H1 (cell line): ENCODE measurements at regions not wholly inside any gene's neighbourhood (a gene's known extent, or its start where the extent isn't known, plus 50 kb on each side); places are given as distances from the start of the nearest gene placed in this dataset.

ENCODE experiments used
- CTCF ChIA-PET: fragments of 300-600 bp; sonication (Branson Sonifier 250); formaldehyde crosslinking; loops from one replicate; lab custom pipeline; 2021; ENCODE audit not compliant: partially characterized antibody; lab: Charles Lee
- POLR2A ChIA-PET: fragments of 300-600 bp; sonication (Branson Sonifier 250); formaldehyde crosslinking; loops from one replicate; lab custom pipeline; 2021; ENCODE audit warnings: inconsistent platforms; ENCODE audit not compliant: partially characterized antibody; lab: Charles Lee
- DNase-seq, 2 experiments: peaks; one replicate each; pipeline versions ENCODE4 v3.0.0 to v3.0.0-alpha.2; 2010 to 2022; ENCODE audit warnings: low spot score in 2 of 2, low read depth in 1 of 2, mixed read lengths in 1 of 2
- FAIRE-seq: peaks from 2 replicates; lab custom pipeline; 2011; peaks lifted over from hg19 to GRCh38; lab: Jason Lieb, UNC
- H2AFZ ChIP-seq: 2 replicates; pipeline ENCODE4 v1.8.1; 2012; ENCODE audit warnings: low read length, inconsistent platforms
- H2AK5ac ChIP-seq: 2 replicates; pipeline ENCODE4 v1.6.1; 2013; ENCODE audit warnings: low read depth, low read length
- H2BK120ac ChIP-seq: replicated peaks from 2 replicates; pipeline ENCODE3; 2013; ENCODE audit warnings: low read depth, low read length, inconsistent platforms
- H2BK12ac ChIP-seq: 2 replicates; pipeline ENCODE4 v1.6.1; 2013; ENCODE audit warnings: low read depth, low read length
- H2BK15ac ChIP-seq: 2 replicates; pipeline ENCODE4 v1.6.1; 2013; ENCODE audit warnings: low read length
- H2BK20ac ChIP-seq: 2 replicates; pipeline ENCODE4 v1.6.1; 2013; ENCODE audit warnings: low read length
- H2BK5ac ChIP-seq: 2 replicates; pipeline ENCODE4 v1.6.1; 2013; ENCODE audit warnings: low read depth, low read length
- H3K14ac ChIP-seq: 2 replicates; pipeline ENCODE4 v1.6.1; 2013; ENCODE audit warnings: inconsistent platforms; ENCODE audit not compliant: insufficient read length
- H3K18ac ChIP-seq: 2 replicates; pipeline ENCODE4 v1.6.1; 2013; ENCODE audit warnings: low read length; ENCODE audit errors: extremely low read depth
- H3K23ac ChIP-seq: 2 replicates; pipeline ENCODE4 v1.6.1; 2013; ENCODE audit warnings: inconsistent platforms; ENCODE audit not compliant: insufficient read length
- H3K23me2 ChIP-seq: 2 replicates; pipeline ENCODE4 v1.6.1; 2013; ENCODE audit warnings: low read depth, low read length
- H3K27ac ChIP-seq: 2 replicates; pipeline ENCODE4 v1.6.1; 2011; ENCODE audit warnings: low read depth, low read length, inconsistent platforms
- H3K27me3 ChIP-seq, 4 experiments: replicated peaks in 1 of 4; 1 replicate in 1 of 4; 2 replicates in 3 of 4; pipeline versions ENCODE4 v1.6.1 to v1.8.1; 2011 to 2013; ENCODE audit warnings: low read length in 3 of 4, mild to moderate bottlenecking in 3 of 4, inconsistent platforms in 2 of 4, mixed read lengths in 2 of 4, moderate library complexity in 1 of 4; ENCODE audit not compliant: control insufficient read depth in 3 of 4, insufficient read depth in 3 of 4; ENCODE audit errors: extremely low read depth in 1 of 4
- H3K36me3 ChIP-seq, 4 experiments: 2 replicates each; pipeline versions ENCODE4 v1.6.1 to v1.8.1; 2011 to 2013; ENCODE audit warnings: mild to moderate bottlenecking in 4 of 4, low read length in 3 of 4, moderate library complexity in 2 of 4, control low read depth in 1 of 4, inconsistent platforms in 1 of 4; ENCODE audit not compliant: insufficient read depth in 4 of 4, control insufficient read depth in 2 of 4
- H3K4ac ChIP-seq: replicated peaks from 2 replicates; pipeline ENCODE3; 2013; ENCODE audit warnings: low read length, low read depth, mixed read lengths, inconsistent platforms; ENCODE audit not compliant: insufficient read length
- H3K4me1 ChIP-seq, 4 experiments: replicated peaks in 1 of 4; 1 replicate in 1 of 4; 2 replicates in 3 of 4; pipeline versions ENCODE4 v1.6.1 to v1.8.1; 2011 to 2013; ENCODE audit warnings: low read length in 3 of 4, inconsistent platforms in 2 of 4, mixed read lengths in 1 of 4; ENCODE audit not compliant: insufficient read depth in 4 of 4, control insufficient read depth in 3 of 4
- H3K4me2 ChIP-seq, 2 experiments: 2 replicates each; pipeline versions ENCODE4 v1.6.1 to v1.8.1; 2011 to 2013; ENCODE audit warnings: low read depth in 2 of 2, low read length in 2 of 2, control low read depth in 1 of 2, inconsistent platforms in 1 of 2, mild to moderate bottlenecking in 1 of 2; ENCODE audit not compliant: insufficient read depth in 1 of 2
- H3K4me3 ChIP-seq, 4 experiments: fragments of 200-600, 300-600 bp in 1 of 4; sonication (generic), shearing (Covaris generic), sonication (Bioruptor Twin) in 1 of 4; 2 replicates each; pipeline versions ENCODE4 v1.5.1 to v1.8.1; 2011 to 2016; ENCODE audit warnings: low read length in 4 of 4, low read depth in 3 of 4, control low read depth in 2 of 4, inconsistent platforms in 2 of 4, mild to moderate bottlenecking in 2 of 4, mixed read lengths in 1 of 4, moderate library complexity in 1 of 4; ENCODE audit not compliant: insufficient read depth in 2 of 4; ENCODE audit errors: extremely low read depth in 1 of 4
- H3K56ac ChIP-seq: replicated peaks from 2 replicates; pipeline ENCODE3; 2013; ENCODE audit warnings: low read depth, mild to moderate bottlenecking, mixed read lengths, low read length, inconsistent platforms; ENCODE audit not compliant: insufficient read length
- H3K79me1 ChIP-seq: 2 replicates; pipeline ENCODE4 v1.6.1; 2013; ENCODE audit warnings: low read depth, low read length, control low read depth
- H3K79me2 ChIP-seq, 2 experiments: 2 replicates each; pipeline versions ENCODE4 v1.6.1 to v1.8.1; 2012 to 2013; ENCODE audit warnings: low read length in 2 of 2, mild to moderate bottlenecking in 2 of 2, inconsistent platforms in 1 of 2; ENCODE audit not compliant: insufficient read depth in 2 of 2, control insufficient read depth in 1 of 2
- H3K9ac ChIP-seq, 4 experiments: replicated peaks in 1 of 4; 1 replicate in 1 of 4; 2 replicates in 3 of 4; pipeline versions ENCODE4 v1.6.1 to v1.8.1; 2011 to 2013; ENCODE audit warnings: low read depth in 3 of 4, low read length in 3 of 4, control low read depth in 2 of 4, mild to moderate bottlenecking in 2 of 4, moderate library complexity in 2 of 4, inconsistent platforms in 1 of 4; ENCODE audit errors: extremely low read depth in 1 of 4
- H3K9me3 ChIP-seq, 2 experiments: 2 replicates each; pipeline versions ENCODE4 v1.6.1 to v1.8.1; 2012 to 2013; ENCODE audit warnings: mild to moderate bottlenecking in 2 of 2, moderate library complexity in 2 of 2, control low read depth in 1 of 2, inconsistent platforms in 1 of 2, low read depth in 1 of 2, low read length in 1 of 2, mixed read lengths in 1 of 2; ENCODE audit not compliant: insufficient read depth in 2 of 2
- H4K20me1 ChIP-seq, 2 experiments: replicated peaks in 1 of 2; 2 replicates each; pipeline versions ENCODE3 to v1.8.1; 2011 to 2013; ENCODE audit warnings: inconsistent platforms in 2 of 2, low read length in 2 of 2, mild to moderate bottlenecking in 1 of 2; ENCODE audit not compliant: insufficient read depth in 2 of 2, control insufficient read depth in 1 of 2
- H4K5ac ChIP-seq: 2 replicates; pipeline ENCODE4 v1.6.1; 2013; ENCODE audit warnings: low read length, low read depth, mixed read lengths, inconsistent platforms; ENCODE audit not compliant: insufficient read length
- H4K8ac ChIP-seq: 2 replicates; pipeline ENCODE4 v1.8.0; 2013; ENCODE audit warnings: mild to moderate bottlenecking, moderate library complexity, low read length, inconsistent platforms; ENCODE audit not compliant: insufficient read depth; ENCODE audit errors: extremely low read depth
- H4K91ac ChIP-seq: replicated peaks from 2 replicates; pipeline ENCODE3; 2013; ENCODE audit warnings: low read length, mixed read lengths, inconsistent platforms; ENCODE audit not compliant: insufficient read length
- ATF3 ChIP-seq: IDR thresholded peaks from 2 replicates; pipeline ENCODE4 v1.6.1; 2011; ENCODE audit warnings: low read depth, mild to moderate bottlenecking, low read length; ENCODE audit not compliant: insufficient read depth
- CHD2 ChIP-seq: IDR thresholded peaks from 2 replicates; pipeline ENCODE4 v1.6.1; 2012; ENCODE audit warnings: low read length, improper control_type of control experiment
- CREB1 ChIP-seq: IDR thresholded peaks from 2 replicates; pipeline ENCODE4 v1.6.1; 2012; ENCODE audit warnings: inconsistent platforms
- CTBP2 ChIP-seq: IDR thresholded peaks from 2 replicates; pipeline ENCODE4 v1.7.0; 2011; ENCODE audit warnings: borderline replicate concordance, mild to moderate bottlenecking, moderate library complexity, mixed read lengths, low read length; ENCODE audit not compliant: insufficient read depth, insufficient read length
- JUND ChIP-seq: IDR thresholded peaks from 2 replicates; pipeline ENCODE4 v1.6.1; 2011; ENCODE audit warnings: mild to moderate bottlenecking, improper control_type of control experiment, low read length
- KDM4A ChIP-seq: IDR thresholded peaks from one replicate; pipeline ENCODE4 v1.7.1; 2012; ENCODE audit warnings: low read depth, mild to moderate bottlenecking, moderate library complexity, low read length, inconsistent platforms; ENCODE audit not compliant: severe bottlenecking
- RAD21 ChIP-seq, 2 experiments: IDR thresholded peaks in 1 of 2; conservative IDR thresholded peaks in 1 of 2; 2 replicates each; pipeline ENCODE4 v1.6.1; 2011; ENCODE audit warnings: low read depth in 2 of 2, low read length in 2 of 2, improper control_type of control experiment in 1 of 2, inconsistent platforms in 1 of 2, mild to moderate bottlenecking in 1 of 2, moderate library complexity in 1 of 2
- RBBP5 ChIP-seq: IDR thresholded peaks from 2 replicates; pipeline ENCODE4 v1.7.1; 2012; ENCODE audit warnings: low read depth, mild to moderate bottlenecking, inconsistent platforms, low read length, moderate library complexity, borderline replicate concordance
- RXRA ChIP-seq: IDR thresholded peaks from 2 replicates; pipeline ENCODE4 v1.6.1; 2011; ENCODE audit warnings: low read depth, mild to moderate bottlenecking, low read length, moderate library complexity; ENCODE audit not compliant: insufficient read depth
- SP4 ChIP-seq: IDR thresholded peaks from 2 replicates; pipeline ENCODE4 v1.6.1; 2012; ENCODE audit warnings: low read length, inconsistent platforms
- TAF7 ChIP-seq: optimal IDR thresholded peaks from 2 replicates; pipeline ENCODE3; 2011; ENCODE audit warnings: low read depth, mild to moderate bottlenecking, inconsistent platforms, low read length, moderate library complexity, borderline replicate concordance
- USF2 ChIP-seq: IDR thresholded peaks from 2 replicates; pipeline ENCODE4 v1.6.1; 2011; ENCODE audit warnings: low read length, improper control_type of control experiment
- WGBS, 2 experiments: shearing (Covaris generic) in 1 of 2; methylation state at CpG; one replicate each; pipeline versions ENCODE4 v1.1.6 to v1.1.7; 2013 to 2015; ENCODE audit warnings: low lambda C conversion rate in 2 of 2, mixed read lengths in 2 of 2, inconsistent platforms in 1 of 2, low coverage in 1 of 2, missing lambda C conversion rate in 1 of 2; ENCODE audit not compliant: insufficient replicate concordance in 2 of 2, insufficient coverage in 1 of 2, insufficient read length in 1 of 2; ENCODE audit errors: extremely low coverage in 1 of 2, missing lambda C conversion rate in 1 of 2; 5-methylcytosine and 5-hydroxymethylcytosine counted together

GRCh38 chr2:174660984-174661675 lies 63.5 kb upstream of the WIPF1 start:
- Histone ChIP-seq H3K9me3 (no peaks in the 10 kb centered on the region), H4K20me1 (no peaks in the 10 kb centered on the region), H3K23me2 (no peaks in the 10 kb centered on the region), H3K4me2 (no peak overlapping the region), H2BK120ac (no peak overlapping the region), H2AK5ac (no peak overlapping the region), H3K14ac (no peak overlapping the region), H3K18ac (no peak overlapping the region), H2BK20ac (no peak overlapping the region), H2BK15ac (no peak overlapping the region), H3K56ac (no peak overlapping the region), H4K5ac (no peak overlapping the region), H3K27ac (no peak overlapping the region), H3K27me3 (no peaks in the 10 kb centered on the region), H4K91ac (no peak overlapping the region), H2AFZ (no peak overlapping the region), H3K23ac (no peak overlapping the region), H3K9ac (no peak overlapping the region), H3K4ac (no peak overlapping the region), H4K8ac (no peak overlapping the region; the same call in 1 of the 2 replicates), H2BK5ac (no peak overlapping the region), H3K36me3 (no peaks in the 10 kb centered on the region), H3K79me1 (no peaks in the 10 kb centered on the region), H3K79me2 (no peaks in the 10 kb centered on the region), H3K4me3 (no peak overlapping the region), H2BK12ac (no peak overlapping the region), H3K4me1 (no peaks in the 10 kb centered on the region)
- DNase-seq (no peak), FAIRE-seq (no peak)
- POLR2A ChIA-PET, result interaction anchor here (1.0 kb wide), 1 partner anchor 11 kb away, joined by 3 read pairs; no protein-coding TSS in a partner anchor
- CTCF ChIA-PET, result no interaction called here
- WGBS, 2 experiments, result 91% methylated on average over 9 of the region's 9 CpGs; no CpG with 5 or more reads in 1 of the 2 experiments
- TF ChIP-seq USF2 (no peak), CTBP2 (no peak), RXRA (no peak), KDM4A (no peak), TAF7 (no peak), CREB1 (no peak), SP4 (no peak), JUND (no peak), RBBP5 (no peak), ATF3 (no peak), CHD2 (no peak), RAD21 (IDR thresholded peaks at IDR 0.05 in 1 of 2, conservative IDR thresholded peaks at IDR 0.05 in 1 of 2; ENCODE audit: low read depth in 2 of 2, low read length in 2 of 2) (no peak)
